ENCODE measurements at regions not wholly inside any gene's neighbourhood (a gene's known extent, or its start where the extent isn't known, plus 50 kb on each side); places are given as distances from the start of the nearest gene placed in this dataset.
"Not testable (repeated sequence)": the region's sequence is repeated elsewhere in the genome, so short reads cannot be mapped to it uniquely, and the experiment has no call there.

GRCh38 chr5:98364549-98364948, 408.9 kb upstream of the RGMB start:
- no peak overlapping the region for H3K4me3 ChIP-seq (replicated peaks; ENCODE audit: low read depth, low read length)
- TF ChIP-seq, protein P1, sequence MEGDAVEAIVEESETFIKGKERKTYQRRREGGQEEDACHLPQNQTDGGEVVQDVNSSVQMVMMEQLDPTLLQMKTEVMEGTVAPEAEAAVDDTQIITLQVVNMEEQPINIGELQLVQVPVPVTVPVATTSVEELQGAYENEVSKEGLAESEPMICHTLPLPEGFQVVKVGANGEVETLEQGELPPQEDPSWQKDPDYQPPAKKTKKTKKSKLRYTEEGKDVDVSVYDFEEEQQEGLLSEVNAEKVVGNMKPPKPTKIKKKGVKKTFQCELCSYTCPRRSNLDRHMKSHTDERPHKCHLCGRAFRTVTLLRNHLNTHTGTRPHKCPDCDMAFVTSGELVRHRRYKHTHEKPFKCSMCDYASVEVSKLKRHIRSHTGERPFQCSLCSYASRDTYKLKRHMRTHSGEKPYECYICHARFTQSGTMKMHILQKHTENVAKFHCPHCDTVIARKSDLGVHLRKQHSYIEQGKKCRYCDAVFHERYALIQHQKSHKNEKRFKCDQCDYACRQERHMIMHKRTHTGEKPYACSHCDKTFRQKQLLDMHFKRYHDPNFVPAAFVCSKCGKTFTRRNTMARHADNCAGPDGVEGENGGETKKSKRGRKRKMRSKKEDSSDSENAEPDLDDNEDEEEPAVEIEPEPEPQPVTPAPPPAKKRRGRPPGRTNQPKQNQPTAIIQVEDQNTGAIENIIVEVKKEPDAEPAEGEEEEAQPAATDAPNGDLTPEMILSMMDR (IDR thresholded peaks at IDR 0.05; ENCODE audit: low read length, missing control alignments) = no peak
- no peak for DNase-seq (ENCODE audit: low read depth)

DNA sequence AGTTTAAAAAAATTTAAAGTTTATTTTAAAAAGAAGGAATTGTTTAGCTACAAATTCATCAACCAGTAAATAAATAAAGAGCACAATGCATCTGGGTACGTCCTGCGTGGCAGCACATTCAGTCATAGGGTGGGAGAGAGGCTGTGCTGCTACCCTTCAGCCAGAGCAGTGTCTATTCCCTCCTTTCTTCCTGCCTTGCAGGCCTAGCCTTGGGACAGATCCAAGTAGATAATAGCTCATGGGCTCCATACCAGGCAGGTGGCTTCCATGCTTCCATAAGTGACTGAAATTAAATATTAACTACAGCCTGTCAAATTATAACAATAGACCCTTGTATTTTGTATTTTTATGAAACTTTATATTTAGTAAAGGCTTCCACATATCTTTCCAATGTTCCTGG, 408.3 kb upstream of the RGMB start:
- no peak overlapping the region for H3K4me3 ChIP-seq (replicated peaks; ENCODE audit: low read depth, low read length)
- DNase-seq (ENCODE audit: low read depth) = no peak
- TF ChIP-seq, protein P1 (IDR thresholded peaks at IDR 0.05; ENCODE audit: low read length, missing control alignments) = no peak

DNA sequence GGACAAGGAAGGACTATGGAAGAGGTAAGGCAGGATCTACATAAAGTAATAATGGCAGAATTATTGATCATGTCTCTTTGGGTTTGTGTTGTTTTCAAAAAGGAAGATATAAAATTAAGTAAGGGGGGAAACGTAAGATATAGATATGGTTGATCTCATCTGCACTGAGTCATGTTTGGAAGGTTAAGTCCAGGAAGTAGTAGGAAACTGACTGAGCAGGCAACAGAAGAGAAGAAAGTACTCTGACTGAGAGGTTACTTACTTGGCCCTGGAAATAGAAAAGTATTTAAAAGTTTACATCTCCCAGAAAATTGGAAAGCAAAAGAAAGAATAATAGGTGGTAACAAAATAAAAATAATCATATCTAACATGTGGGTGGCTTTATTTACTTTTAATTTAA, 405.3 kb upstream of the RGMB start:
- TF ChIP-seq, protein P1 (IDR thresholded peaks at IDR 0.05; ENCODE audit: low read length, missing control alignments) = no peak
- peak; percentile 4 for DNase-seq (ENCODE audit: low read depth)
- no peak overlapping the region for H3K4me3 ChIP-seq (replicated peaks; ENCODE audit: low read depth, low read length)

DNA sequence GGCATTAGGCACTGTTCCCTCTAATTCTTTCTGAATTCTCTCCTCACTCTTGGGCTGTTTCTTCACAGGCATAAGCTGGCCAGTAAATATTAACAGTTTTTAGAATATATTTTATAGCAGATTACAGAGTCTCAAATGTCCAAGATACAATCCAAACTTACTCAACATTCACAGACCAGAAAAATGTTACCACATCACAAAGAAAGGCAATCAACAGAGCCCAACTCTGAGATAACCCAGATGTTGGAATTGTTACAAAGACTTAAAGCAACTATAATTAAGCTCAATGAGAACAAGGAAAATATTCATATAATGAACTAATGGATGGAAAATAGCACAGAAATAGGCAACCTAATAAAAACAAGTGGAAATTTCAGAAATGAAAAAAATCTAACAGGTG, 401.1 kb upstream of the RGMB start:
- H3K4me3 ChIP-seq (replicated peaks; ENCODE audit: low read depth, low read length) = no peak overlapping the region
- TF ChIP-seq, protein P1 (IDR thresholded peaks at IDR 0.05; ENCODE audit: low read length, missing control alignments) = no peak
- DNase-seq (ENCODE audit: low read depth) = peak; percentile 40

DNA sequence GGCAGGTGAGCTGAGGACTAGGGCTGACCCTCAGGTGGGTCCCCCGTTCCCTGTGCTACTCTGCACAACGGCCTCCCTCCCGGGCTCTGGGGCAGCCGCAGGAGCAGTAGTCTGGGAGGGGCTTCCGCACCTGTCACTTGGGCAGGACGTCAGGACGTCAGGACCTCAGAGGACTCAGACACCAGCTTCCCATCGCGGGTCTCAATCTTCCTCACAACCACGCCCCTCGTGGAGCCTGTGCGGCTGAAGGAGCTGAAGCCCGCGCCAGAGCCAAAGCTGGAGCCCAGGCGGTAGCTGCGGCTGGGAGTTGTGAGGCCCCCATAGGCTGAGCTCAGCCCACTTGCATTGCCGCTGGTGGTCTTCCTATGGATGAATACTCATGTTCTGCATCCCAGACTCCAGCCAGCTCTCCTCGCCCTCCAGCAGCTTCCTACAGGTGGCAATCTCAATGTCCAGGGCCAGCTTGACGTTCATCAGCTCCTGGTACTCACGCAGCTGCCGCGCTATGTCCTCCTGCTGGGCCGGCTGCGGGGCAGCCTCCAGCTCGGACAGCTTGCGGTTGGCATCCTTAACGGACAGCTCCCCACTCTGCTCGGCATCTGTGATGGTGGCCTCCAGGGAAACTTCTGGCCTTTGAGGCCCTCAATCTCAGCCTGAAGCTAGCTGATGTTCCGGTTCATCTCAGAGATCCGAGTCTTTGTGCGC, 381.4 kb upstream of the RGMB start:
- DNase-seq (ENCODE audit: low read depth) = no peak
- TF ChIP-seq, protein P1 (IDR thresholded peaks at IDR 0.05; ENCODE audit: low read length, missing control alignments) = no peak
- H3K4me3 ChIP-seq (replicated peaks; ENCODE audit: low read depth, low read length) = no peak overlapping the region

- H3K4me3 ChIP-seq (replicated peaks; ENCODE audit: low read depth, low read length); DNase-seq (ENCODE audit: low read depth): not testable (repeated sequence)
Measured at GRCh38 chr5:98393205-98393604, 380.3 kb upstream of the RGMB start.

DNA sequence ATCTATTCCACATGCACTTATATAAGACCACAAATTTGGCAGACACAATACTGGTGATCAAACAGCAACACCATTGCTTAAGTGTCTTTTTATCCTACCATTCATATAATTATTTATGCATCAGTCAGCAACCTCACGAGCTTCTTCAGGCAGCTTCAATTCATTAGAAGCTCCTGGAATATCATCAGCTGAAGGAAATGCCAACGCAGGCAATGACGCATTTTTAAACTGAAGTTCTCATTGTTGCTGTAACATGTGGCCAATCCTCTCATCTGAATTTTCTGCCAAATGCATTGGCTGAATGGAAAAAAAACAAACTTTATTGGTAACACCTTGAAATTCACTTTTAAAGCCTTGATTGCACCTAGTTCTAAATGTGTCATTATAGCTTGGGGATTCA, 376.4 kb upstream of the RGMB start:
- TF ChIP-seq, protein P1 (IDR thresholded peaks at IDR 0.05; ENCODE audit: low read length, missing control alignments) = no peak
- H3K4me3 ChIP-seq (replicated peaks; ENCODE audit: low read depth, low read length) = no peak overlapping the region
- peak; percentile 55 for DNase-seq (ENCODE audit: low read depth)

Data from fibroblast of pulmonary artery (primary cell).